HG03039 (cell line): ENCODE measurements at regions not wholly inside any gene's neighbourhood (a gene's known extent, or its start where the extent isn't known, plus 50 kb on each side); places are given as distances from the start of the nearest gene placed in this dataset.

Source experiments
- ATAC-seq: cut with Tn5 transposase; IDR thresholded peaks from one replicate; pipeline ENCODE4 v1.9.1; 2021; ENCODE audit warnings: mild to moderate bottlenecking, moderate library complexity; ENCODE audit not compliant: unreplicated experiment

DNA sequence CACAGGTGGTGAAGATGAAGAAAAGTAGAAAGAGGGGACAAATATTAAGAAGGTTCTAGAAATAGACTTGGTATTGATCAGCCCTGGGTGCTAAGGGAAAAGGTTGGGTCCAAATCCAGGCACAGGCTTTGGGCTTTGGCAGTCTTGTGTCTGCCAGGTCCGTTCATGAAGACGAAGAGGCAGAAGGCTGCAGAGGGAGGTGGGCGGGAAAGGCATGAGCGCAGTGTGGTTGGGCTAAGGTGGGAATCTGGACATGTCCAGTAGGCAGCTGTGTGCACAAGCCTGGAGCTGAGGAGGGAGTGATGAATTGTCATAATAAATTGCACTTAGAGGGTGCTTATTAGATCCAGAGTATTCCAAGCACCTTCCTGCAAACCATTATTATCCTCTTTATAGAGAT is 105.7 kb upstream of the TEX51 start:
- ATAC-seq: no peak

DNA sequence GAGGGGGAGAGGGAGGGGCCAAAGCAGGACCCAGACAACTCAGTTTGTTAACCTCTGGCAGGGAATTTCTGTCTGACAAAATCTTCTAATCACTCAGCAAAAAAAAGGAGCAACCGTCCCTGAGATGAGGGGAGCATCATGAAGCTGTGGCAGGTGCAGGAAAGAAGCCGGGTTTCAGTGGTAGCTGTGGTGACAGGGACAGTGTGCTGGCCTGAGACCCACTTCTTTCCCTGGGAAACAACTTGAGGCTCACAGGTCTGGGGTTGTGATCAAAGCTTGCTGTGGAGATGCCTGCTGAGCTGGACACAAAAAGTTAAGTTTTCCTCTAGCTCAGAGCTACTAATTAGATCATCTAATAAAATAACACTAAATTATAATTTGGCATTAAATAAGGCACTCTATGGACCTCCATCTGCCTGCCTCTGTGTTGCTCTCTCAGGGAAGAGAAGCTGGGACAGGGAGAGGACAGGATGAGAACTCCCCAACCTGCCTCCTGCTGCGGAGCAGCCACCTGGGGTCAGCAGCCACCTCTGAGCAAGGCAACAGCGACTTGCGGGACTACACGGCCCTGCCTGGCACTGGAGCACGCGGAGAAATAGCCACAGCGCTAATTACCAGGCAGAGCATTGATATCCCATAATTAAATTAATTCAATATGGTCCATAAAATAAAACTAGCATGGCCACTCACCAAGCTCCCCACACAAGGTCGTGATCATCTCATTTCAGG is 104.6 kb upstream of the TEX51 start:
- ATAC-seq: no peak

- ATAC-seq: no peak
Measured at GRCh38 chr2:126795656-126796055, 103.0 kb upstream of the TEX51 start.

GRCh38 chr2:126796931-126797621 is 101.6 kb upstream of the TEX51 start:
- ATAC-seq: no peak

DNA sequence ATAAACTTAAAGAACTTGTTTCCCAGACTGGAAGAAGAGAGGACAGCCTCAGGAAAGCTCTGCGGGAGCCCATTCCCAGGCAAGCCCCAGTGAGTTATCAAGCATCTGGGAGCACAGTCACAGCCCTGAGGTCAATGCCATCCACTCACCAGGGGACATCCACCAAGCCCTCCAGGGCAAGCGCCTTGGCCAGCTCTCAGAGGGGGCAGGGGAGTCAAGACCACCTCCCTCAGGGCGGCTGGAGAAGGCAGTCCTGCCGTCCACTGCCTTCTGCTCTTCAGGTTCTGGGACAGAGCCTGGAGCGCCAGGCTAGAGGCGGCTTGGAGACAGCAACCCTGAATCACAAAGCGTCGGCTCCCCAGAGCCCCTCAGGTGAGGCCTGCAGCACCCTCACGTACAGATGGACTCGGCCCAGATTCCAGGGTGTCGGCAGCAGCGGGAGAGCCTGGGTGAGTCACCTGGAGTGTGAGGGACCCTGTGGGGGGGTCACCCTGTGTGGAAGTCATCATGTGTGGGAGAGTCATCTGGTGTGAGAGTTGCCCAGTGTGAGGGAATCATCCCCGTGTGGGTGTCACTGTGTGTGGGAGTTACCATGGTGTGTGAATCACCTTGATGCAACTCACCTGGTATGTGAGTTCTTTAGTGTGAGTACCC is 100.9 kb upstream of the TEX51 start:
- ATAC-seq: no peak

DNA sequence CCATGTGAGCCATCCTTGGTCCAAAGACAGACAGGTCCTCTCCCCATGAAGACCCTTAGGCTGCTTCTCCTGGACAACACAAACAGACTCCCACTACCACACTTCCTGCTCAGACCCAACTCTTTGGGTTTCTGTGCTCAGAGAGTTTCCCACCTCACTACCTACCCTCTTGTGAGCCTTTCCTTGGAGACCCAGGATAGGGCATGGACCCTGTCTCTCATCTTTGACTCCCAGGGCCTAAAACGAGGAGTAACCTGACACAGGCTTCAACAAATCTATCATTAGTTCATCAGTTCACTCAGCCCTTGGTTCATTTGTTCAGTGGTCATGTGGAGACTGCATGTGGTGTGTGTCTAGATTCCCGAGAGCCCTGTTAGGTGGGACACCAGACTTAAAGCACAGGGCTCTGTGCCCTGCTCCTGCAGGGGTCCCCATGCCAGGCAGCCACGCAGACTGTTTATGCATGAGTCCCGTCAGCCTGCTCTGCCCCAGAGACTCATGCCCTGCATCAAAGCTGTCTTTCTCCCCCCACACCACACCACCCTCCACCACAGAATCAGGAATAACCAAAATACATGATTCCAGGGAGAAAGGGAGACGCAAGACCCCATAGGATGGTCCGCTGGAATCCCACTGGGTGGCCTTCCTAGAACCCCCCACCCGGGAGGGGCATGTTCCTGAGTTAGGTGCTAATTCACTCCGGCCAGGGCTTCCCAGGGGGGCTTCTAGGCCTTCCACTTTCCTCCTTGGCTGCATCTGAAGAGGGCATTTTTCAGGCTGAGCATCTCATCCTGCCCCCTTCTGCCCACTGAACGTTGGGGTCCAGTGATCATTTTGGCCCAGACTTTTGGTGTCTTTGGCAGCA is 100.2 kb upstream of the TEX51 start:
- no peak for ATAC-seq

DNA sequence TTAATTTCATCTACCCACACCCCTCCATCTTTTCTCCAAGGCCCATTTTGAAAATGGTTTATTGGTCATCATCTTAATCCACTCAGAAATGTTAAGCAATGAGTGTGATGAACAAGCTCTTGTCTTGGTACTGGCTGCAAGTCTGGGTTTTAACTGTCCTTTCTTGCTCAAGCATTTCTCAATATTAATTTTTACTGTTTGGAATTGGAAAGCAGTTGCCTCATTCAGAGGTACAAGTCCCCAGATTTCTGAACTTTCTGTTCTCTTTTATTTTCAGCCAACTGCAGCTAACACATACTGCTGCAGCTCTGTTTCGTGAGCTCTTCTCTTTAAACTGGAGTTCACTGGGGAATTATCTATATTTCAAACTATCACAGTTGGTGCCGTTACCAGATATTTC is 99.4 kb upstream of the TEX51 start:
- no peak for ATAC-seq

DNA sequence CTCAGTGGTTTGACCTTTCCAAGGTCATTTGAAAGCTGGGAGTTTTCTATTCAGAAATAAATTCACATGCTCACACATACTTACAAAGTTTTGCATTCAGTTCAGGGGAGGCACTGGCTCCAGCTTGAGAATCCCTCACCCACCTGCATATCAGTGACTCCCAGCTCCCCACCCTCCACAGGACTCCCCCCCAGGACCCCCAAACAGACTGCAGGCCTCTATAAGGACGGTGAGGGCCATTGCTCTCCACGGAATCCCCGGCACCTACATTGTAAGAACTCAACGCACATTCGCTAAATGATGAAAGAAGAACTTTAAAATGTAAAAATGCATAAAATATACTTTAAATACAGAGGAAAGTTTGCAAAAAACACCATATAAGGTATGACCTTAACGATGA is 97.2 kb upstream of the TEX51 start:
- ATAC-seq: no peak

- ATAC-seq: no peak
Measured at GRCh38 chr2:126802316-126802715, 96.4 kb upstream of the TEX51 start.

DNA sequence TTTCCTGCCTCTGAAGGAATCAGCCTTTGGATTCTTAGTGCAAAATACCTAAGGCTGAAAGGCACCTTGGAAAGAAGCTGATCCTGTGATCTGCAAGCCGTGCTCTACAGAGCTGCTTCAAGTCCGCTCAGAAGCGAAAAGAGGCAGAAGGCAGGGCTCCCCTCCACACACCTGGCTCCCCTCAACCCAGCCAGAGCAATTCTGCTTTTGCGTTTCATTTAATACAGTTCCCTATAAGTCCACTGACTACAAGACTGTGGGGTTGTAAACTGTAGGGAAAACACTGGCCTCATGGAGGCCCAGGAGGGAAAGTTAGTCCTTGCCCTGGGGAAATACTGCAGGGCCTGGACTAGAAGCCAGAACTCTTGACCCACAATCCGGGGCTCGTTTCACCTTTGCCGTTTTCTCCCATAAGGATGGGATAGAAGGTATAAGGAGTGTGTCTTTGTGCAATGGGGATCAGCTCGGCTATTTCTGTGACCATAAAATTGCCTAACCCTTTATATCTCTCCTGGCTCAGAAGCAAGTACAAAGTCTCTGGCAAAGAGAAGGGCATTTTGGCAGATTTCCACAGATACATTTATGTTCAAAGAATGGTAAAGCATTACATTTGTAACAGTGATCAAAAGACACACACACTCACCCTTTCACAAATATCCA is 95.8 kb upstream of the TEX51 start:
- ATAC-seq: no peak

- ATAC-seq: no peak
Measured at GRCh38 chr2:126803434-126803775, 95.3 kb upstream of the TEX51 start.

DNA sequence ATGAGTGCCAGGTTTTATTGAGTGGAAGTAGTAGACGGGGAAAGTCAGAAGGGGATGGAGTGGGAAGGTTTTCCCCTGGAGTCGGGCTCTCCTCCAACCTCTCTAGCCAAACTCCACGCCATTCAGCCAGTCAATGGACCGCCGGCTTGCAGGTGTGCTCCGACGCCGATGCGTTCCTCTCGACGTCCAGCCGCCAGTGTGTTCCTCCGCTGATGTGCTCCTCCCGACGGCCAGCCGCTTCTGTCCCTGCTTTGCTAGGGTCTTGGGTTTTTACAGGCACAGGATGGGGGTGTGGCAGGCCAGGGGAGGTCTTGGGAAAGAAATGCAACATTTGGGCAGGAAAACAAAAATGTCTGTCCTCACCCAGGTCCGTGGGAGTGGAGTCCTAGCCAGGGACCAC is 94.3 kb upstream of the TEX51 start:
- ATAC-seq: no peak

DNA sequence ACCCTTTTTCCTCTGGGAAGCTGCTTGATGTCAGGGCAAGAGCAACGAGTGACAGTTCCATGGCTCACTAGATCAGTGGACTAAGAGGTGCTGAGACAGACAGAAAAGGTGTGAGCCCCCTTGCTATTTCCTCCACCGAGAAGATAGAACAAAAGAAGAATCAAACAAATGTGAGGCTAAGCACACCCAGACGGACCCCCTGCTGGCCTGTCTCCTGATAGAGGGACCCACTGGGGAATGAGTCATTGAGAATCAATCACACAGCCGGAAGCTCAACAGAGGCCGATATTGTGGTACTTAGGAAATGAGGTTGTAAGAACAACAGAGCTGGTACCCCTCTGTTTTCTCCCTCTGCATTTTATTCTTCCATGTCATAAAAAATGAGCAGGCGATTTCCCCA is 89.8 kb upstream of the TEX51 start:
- ATAC-seq: no peak

- ATAC-seq: no peak
Measured at GRCh38 chr2:126809340-126809739, 89.3 kb upstream of the TEX51 start.

DNA sequence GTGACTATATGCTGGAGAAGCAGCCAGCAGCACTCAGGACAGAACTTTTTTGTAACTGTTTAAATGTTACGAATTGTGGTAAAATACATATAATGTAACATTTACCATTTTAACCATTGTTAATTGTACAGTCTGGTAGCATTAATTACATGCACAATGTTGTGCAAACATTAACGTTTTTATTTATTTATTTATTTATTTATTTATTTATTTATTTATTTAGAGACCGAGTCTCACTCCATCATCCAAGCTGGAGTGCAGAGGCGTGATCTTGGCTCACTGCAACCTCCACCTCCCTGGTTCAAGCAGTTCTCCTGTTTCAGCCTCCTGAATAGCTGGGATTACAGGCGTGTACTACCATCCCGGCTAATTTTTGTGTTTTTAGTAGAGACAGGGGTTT is 88.7 kb upstream of the TEX51 start:
- no peak for ATAC-seq

GRCh38 chr2:126811101-126811500 is 87.6 kb upstream of the TEX51 start:
- ATAC-seq: no peak

DNA sequence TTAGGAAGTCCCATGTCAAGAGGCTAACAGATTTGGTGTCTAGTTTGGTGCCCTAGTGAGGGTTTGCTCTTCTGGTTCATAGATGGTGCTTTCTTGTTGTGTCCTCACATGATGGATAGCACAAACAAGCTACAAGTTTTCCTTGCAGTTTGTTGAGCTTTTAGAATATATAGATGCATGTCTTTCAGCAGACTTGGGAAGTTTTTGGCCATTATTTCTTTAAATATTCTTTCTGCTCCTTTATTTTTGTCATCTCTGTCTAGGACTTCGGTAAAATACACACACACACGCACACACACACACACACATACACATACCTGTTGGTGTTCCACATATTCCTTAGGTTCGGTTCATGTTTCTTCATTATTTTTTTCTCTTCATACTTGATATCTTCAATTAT is 81.5 kb upstream of the TEX51 start:
- no peak for ATAC-seq

DNA sequence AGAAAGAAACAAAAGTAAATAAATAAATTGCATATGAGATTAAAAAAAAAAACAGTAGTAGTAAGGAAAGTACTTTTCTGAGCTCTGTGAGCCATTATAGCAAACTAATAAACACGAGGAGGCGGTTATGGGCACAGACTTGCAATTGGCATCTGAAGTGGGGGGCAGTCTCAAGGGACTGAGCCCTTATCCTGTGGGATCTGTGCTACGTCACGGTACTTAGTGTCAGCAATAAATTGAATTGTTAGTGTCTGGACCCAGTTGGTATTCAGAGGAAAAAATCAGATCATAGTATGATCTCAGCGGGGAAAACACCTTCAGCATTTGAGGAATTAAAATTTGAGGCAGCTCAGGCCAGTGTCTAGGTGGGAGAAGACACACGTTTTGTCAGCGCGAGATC is 76.6 kb upstream of the TEX51 start:
- no peak for ATAC-seq

GRCh38 chr2:126822921-126823320 is 75.8 kb upstream of the TEX51 start:
- no peak for ATAC-seq

DNA sequence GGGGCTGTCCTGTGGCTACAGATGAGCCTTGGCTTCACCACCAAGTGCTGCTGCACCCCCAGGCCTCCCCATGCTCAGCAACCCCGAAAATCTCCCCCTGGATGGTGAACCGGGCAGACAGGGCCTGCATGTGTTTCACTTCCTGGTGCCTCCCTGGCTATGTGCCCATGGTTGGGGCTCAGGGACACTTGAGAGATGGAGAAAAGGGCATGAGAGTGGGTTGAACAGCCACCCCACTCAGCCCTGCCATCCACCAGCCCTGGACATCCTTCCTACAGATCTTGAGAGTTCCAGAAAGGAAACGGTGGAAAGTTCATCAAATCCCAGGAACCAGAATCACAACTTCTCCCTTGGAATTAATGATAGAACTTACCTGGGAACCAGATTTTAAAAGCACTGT is 74.7 kb upstream of the TEX51 start:
- ATAC-seq: no peak

GRCh38 chr2:126824663-126825062 is 74.0 kb upstream of the TEX51 start:
- ATAC-seq: no peak
